GM12891 (cell line): ENCODE measurements at regions not wholly inside any gene's neighbourhood (a gene's known extent, or its start where the extent isn't known, plus 50 kb on each side); places are given as distances from the start of the nearest gene placed in this dataset.
"Not testable (repeated sequence)": the region's sequence is repeated elsewhere in the genome, so short reads cannot be mapped to it uniquely, and the experiment has no call there.

Experiments used
- DNase-seq: peaks from one replicate; pipeline ENCODE4 v3.0.0; 2011; ENCODE audit warnings: low spot score; ENCODE audit not compliant: insufficient read length
- FAIRE-seq: peaks from 2 replicates; lab custom pipeline; 2011; peaks lifted over from hg19 to GRCh38; lab: Jason Lieb, UNC
- PAX5 ChIP-seq: IDR thresholded peaks from 2 replicates; pipeline ENCODE4 v1.6.1; 2011; ENCODE audit warnings: low read length, moderate library complexity, mild to moderate bottlenecking; ENCODE audit not compliant: insufficient read depth, severe bottlenecking
- POLR2A ChIP-seq: IDR thresholded peaks from 2 replicates; pipeline ENCODE4 v1.6.1; 2011; ENCODE audit warnings: low read depth, low read length, control low read depth
- POLR2AphosphoS5 ChIP-seq: IDR thresholded peaks from 2 replicates; pipeline ENCODE4 v1.6.1; 2011; ENCODE audit warnings: low read depth, low read length, control low read depth
- POU2F2 ChIP-seq: IDR thresholded peaks from 2 replicates; pipeline ENCODE4 v1.6.1; 2011; ENCODE audit warnings: low read depth, mild to moderate bottlenecking, control low read depth, low read length, moderate library complexity
- SPI1 ChIP-seq: IDR thresholded peaks from 2 replicates; pipeline ENCODE4 v1.6.1; 2011; ENCODE audit warnings: low read depth, low read length, control low read depth
- TAF1 ChIP-seq: IDR thresholded peaks from 2 replicates; pipeline ENCODE4 v1.6.1; 2011; ENCODE audit warnings: low read depth, low read length, control low read depth

- TF ChIP-seq TAF1, result no peak
- TF ChIP-seq POLR2AphosphoS5, result no peak
- TF ChIP-seq PAX5, result no peak
- TF ChIP-seq POU2F2, result no peak
- TF ChIP-seq POLR2A, result no peak
- no peak for TF ChIP-seq SPI1
- DNase-seq (no peak), FAIRE-seq (no peak)
Observed at GRCh38 chr5:50898966-50899365, 232.5 kb downstream of the PARP8 start.

- DNase-seq (no peak), FAIRE-seq (no peak)
- TF ChIP-seq POLR2A, result no peak
- TF ChIP-seq POLR2AphosphoS5, result no peak
- TF ChIP-seq TAF1, result no peak
- TF ChIP-seq PAX5, result no peak
- TF ChIP-seq SPI1, result no peak
- no peak for TF ChIP-seq POU2F2
Observed at GRCh38 chr5:50900952-50901510, 234.6 kb downstream of the PARP8 start.

- no peak for DNase-seq
- TF ChIP-seq POLR2A (no peak), TAF1 (no peak), SPI1 (no peak)
- no peak for FAIRE-seq
Observed at GRCh38 chr5:50903651-50904050, 237.2 kb downstream of the PARP8 start.

GRCh38 chr5:50905996-50906570, 239.6 kb downstream of the PARP8 start:
- no peak for FAIRE-seq
- DNase-seq, result no peak
- TF ChIP-seq TAF1 (no peak), SPI1 (no peak), POLR2A (no peak), POLR2AphosphoS5 (no peak), PAX5 (no peak), POU2F2 (no peak)

- not testable (repeated sequence) for DNase-seq, FAIRE-seq
Observed at GRCh38 chr5:50920160-50920559, 253.7 kb downstream of the PARP8 start.

GRCh38 chr5:50921366-50922133, 255.1 kb downstream of the PARP8 start:
- no peak for TF ChIP-seq TAF1
- TF ChIP-seq PAX5, result no peak
- no peak for TF ChIP-seq POLR2AphosphoS5
- TF ChIP-seq POLR2A, result no peak
- TF ChIP-seq SPI1, result no peak
- no peak for TF ChIP-seq POU2F2
- no peak for DNase-seq
- no peak for FAIRE-seq

DNA sequence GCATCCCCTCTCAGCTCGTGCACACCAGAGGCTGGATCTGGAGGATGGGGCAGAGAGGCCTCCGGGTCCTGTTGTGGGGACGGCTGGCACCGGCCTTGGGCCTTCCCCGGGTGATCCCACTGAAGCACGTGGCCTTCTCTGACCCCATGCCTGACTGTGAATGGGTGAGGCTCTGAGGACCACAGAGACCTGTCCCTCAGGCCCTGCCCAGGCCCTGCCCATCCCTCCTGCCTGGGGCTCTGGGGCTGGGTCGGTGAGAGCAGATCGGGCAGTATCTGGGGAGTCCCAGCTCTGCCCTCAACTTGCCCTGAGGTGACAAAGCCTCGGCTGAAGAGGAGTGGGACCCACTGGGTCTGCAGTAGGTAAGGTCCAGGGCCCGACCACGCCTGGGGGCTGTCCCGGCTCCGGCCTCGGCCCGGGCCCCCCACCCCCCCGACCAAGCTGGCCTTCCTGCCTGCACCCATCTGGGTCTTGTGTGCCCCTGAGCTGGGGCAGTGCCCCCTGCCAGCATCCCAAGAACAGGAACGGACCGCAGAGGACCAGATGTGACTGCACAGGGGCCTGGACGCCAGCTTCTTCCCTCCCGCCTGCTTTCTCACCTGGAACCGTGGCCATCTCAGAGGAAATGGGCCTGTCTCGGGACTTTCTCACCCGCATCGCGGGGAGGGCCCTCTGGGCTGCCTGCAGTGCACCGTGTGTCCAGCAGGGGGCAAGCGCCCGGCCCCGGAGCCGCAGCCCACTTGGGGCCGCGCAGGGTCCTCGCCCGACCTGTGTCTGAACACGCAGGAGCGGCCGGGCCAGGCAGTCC, 255.9 kb downstream of the PARP8 start:
- FAIRE-seq, result not testable (repeated sequence)
- DNase-seq, result peak; percentile 26

DNA sequence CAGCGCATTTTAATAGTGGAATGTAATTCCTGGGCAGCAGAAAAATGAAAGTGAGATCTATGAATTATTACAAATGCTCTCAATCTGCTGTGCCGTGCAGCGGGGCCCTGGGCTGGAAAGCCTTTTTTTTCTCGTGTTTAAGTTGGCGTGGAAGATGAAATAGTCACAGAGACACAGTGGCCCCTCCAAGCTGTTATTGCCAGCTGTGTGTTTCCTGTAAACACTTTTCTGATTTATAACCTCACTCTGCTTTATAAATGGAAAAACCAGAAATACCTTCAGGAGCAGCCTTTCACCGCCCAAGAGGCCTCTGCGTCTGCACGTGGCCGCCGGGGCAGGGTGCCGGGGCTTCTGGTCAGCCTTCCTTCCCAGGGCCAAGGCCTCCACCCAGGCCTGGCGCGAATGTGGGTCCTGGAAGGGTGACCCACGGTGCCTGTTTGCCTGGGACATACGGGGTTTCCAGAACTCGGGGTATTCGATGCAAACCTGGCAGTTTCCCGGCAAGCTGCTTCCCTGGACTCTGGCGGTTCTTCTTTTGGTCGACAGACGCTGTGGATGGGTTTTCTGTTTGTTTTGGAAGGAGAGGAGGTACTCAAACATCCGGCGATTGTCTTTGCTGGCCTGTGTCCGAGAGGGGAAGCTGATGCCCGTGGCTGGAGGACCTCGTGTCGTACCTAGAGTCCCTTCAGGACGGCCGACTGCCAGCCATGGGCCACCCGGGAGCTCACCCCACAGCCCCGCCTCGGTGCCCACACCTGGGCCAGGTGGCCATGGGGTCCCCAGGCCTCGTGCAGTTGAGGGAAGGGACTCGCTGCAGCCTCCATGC, 256.7 kb downstream of the PARP8 start:
- FAIRE-seq (no peak), DNase-seq (no peak)

DNA sequence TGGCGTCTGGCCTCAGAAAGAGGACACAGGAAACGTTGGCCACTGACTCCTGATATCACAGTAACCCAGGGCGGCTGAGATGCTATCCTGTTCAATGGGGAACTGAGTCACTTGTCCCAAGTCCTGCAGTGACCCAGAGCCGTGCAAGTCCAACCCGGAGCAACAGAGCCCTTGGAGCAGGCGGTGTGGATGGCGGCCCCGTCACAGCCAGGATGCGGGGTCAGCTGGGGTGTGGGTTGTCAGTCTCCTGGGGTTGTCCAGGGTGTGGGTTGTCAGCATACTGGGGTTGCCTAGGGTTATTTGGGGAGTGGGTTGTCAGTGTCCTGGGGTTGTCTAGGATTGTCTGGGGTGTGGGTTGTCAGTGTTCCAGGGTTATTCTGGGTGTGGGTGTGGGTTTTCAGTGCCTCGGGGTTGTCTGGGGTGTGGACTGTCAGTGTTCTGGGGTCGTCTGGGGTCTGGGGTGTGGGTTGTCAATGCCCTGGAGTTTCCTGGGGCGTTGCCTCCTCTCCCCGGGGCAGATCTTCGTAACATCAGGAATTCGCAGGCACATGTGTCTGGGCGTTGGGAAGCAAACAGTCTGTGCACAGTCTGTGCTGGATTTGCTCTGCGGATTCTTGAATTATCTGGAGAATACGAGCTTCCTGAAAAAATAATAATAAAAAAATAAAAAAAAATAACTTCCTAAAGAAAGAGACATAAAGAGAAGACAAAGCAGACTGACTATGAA, 257.5 kb downstream of the PARP8 start:
- no peak for FAIRE-seq
- TF ChIP-seq PAX5 (no peak), POLR2A (no peak), TAF1 (no peak), POLR2AphosphoS5 (no peak), POU2F2 (no peak), SPI1 (no peak)

More for the DNA sequence above, 256.7 kb downstream of the PARP8 start:
- no peak for TF ChIP-seq SPI1
- TF ChIP-seq POU2F2, result no peak
- no peak for TF ChIP-seq POLR2A
- no peak for TF ChIP-seq PAX5
- TF ChIP-seq TAF1, result no peak

More for the DNA sequence above, 257.5 kb downstream of the PARP8 start:
- DNase-seq, result no peak
